ENCODE measurements at regions not wholly inside any gene's neighbourhood (a gene's known extent, or its start where the extent isn't known, plus 50 kb on each side); places are given as distances from the start of the nearest gene placed in this dataset.

- TF ChIP-seq FOXK2 (IDR thresholded peaks at IDR 0.05) (no peak), TARDBP (IDR thresholded peaks at IDR 0.05) (no peak), ELF4 (IDR thresholded peaks at IDR 0.05) (no peak), NFRKB (IDR thresholded peaks at IDR 0.05) (no peak), HDGF (IDR thresholded peaks at IDR 0.05; ENCODE audit: borderline replicate concordance) (no peak), FOXM1 (IDR thresholded peaks at IDR 0.05; ENCODE audit: borderline replicate concordance) (no peak), FOXA1 (IDR thresholded peaks at IDR 0.05) (no peak), SP1 (IDR thresholded peaks at IDR 0.05) (no peak), BHLHE40 (IDR thresholded peaks at IDR 0.05; ENCODE audit: borderline replicate concordance) (no peak)
Measured at GRCh38 chr3:140758791-140759444, 81.1 kb downstream of the TRIM42 start.
